ENCODE measurements at regions not wholly inside any gene's neighbourhood (a gene's known extent, or its start where the extent isn't known, plus 50 kb on each side); places are given as distances from the start of the nearest gene placed in this dataset.
"Not testable (repeated sequence)": the region's sequence is repeated elsewhere in the genome, so short reads cannot be mapped to it uniquely, and the experiment has no call there.

DNA sequence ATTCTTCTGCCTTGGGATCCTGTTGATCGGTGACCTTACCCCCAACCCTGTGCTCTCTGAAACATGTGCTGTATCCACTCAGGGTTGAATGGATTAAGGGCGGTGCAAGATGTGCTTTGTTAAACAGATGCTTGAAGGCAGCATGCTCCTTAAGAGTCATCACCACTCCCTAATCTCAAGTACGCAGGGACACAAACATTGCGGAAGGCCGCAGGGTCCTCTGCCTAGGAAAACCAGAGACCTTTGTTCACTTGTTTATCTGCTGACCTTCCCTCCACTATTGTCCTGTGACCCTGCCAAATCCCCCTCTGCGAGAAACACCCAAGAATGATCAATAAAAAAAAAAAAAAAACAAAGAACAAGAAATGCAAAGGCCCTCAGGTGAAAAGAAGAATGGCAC lies 126.1 kb upstream of the RAP1B start:
- TF ChIP-seq, protein P1, sequence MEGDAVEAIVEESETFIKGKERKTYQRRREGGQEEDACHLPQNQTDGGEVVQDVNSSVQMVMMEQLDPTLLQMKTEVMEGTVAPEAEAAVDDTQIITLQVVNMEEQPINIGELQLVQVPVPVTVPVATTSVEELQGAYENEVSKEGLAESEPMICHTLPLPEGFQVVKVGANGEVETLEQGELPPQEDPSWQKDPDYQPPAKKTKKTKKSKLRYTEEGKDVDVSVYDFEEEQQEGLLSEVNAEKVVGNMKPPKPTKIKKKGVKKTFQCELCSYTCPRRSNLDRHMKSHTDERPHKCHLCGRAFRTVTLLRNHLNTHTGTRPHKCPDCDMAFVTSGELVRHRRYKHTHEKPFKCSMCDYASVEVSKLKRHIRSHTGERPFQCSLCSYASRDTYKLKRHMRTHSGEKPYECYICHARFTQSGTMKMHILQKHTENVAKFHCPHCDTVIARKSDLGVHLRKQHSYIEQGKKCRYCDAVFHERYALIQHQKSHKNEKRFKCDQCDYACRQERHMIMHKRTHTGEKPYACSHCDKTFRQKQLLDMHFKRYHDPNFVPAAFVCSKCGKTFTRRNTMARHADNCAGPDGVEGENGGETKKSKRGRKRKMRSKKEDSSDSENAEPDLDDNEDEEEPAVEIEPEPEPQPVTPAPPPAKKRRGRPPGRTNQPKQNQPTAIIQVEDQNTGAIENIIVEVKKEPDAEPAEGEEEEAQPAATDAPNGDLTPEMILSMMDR (conservative IDR thresholded peaks at IDR 0.05; ENCODE audit: low read depth, low read length) = not testable (repeated sequence)
- TF ChIP-seq EZH2phosphoT487 (IDR thresholded peaks at IDR 0.05; ENCODE audit: borderline replicate concordance, low read length) = not testable (repeated sequence)
